Fibroblast of villous mesenchyme (primary cell): ENCODE measurements at regions not wholly inside any gene's neighbourhood (a gene's known extent, or its start where the extent isn't known, plus 50 kb on each side); places are given as distances from the start of the nearest gene placed in this dataset.

Experiments used
- DNase-seq: peaks from one replicate; pipeline ENCODE4 v3.0.0-alpha.2; 2010; ENCODE audit warnings: low read depth
- H3K4me3 ChIP-seq: 2 replicates; pipeline ENCODE4 v1.5.1; 2011; ENCODE audit warnings: low read depth, mild to moderate bottlenecking, low read length
- TF ChIP-seq, protein P1 (sequence below): IDR thresholded peaks from 2 replicates; pipeline ENCODE4 v1.5.1; 2012; ENCODE audit warnings: low read depth, mild to moderate bottlenecking, low read length; ENCODE audit not compliant: insufficient read depth

DNA sequence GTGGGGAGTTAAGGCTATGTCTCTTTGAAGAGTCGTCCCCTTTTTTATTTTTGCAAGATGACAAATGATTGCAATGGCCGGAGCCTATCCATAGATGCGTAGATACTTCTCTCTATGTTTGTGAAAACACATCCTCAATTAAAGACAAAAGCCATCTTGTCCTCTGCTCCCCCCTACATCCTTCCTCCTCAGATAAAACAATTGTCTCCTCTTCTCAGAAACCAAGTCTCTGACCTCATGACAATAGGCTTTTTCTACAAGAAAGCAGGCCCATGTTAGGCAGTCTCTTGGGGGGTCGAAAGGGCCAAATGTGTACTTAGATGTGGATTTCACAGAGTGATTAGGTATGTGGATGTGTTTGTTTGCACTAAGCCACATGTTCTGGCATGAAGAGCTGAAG, 51.1 kb upstream of the SSTR4 start:
- no peak overlapping the region for H3K4me3 ChIP-seq
- no peak for DNase-seq
- TF ChIP-seq, protein P1, sequence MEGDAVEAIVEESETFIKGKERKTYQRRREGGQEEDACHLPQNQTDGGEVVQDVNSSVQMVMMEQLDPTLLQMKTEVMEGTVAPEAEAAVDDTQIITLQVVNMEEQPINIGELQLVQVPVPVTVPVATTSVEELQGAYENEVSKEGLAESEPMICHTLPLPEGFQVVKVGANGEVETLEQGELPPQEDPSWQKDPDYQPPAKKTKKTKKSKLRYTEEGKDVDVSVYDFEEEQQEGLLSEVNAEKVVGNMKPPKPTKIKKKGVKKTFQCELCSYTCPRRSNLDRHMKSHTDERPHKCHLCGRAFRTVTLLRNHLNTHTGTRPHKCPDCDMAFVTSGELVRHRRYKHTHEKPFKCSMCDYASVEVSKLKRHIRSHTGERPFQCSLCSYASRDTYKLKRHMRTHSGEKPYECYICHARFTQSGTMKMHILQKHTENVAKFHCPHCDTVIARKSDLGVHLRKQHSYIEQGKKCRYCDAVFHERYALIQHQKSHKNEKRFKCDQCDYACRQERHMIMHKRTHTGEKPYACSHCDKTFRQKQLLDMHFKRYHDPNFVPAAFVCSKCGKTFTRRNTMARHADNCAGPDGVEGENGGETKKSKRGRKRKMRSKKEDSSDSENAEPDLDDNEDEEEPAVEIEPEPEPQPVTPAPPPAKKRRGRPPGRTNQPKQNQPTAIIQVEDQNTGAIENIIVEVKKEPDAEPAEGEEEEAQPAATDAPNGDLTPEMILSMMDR = no peak

DNA sequence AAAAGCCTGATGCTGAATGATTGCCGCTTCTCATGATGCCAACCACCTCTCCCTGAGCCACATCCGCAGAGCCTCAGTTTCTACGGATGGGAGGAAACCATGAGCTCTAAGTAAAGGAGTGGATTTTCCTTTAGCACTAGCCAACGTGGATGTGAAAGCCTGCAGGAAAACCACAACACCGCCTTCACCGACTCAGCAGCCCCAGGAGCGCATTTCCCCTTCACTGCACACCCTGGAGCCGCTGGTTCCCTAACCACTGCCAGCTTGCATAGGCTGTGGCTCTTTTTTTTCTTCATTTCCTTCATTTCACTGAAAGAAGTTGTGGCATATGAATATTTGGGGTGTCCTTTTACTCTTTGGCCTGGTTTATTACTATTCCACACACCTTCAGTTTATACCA, 50.5 kb upstream of the SSTR4 start:
- DNase-seq = no peak
- TF ChIP-seq, protein P1 = no peak

DNA sequence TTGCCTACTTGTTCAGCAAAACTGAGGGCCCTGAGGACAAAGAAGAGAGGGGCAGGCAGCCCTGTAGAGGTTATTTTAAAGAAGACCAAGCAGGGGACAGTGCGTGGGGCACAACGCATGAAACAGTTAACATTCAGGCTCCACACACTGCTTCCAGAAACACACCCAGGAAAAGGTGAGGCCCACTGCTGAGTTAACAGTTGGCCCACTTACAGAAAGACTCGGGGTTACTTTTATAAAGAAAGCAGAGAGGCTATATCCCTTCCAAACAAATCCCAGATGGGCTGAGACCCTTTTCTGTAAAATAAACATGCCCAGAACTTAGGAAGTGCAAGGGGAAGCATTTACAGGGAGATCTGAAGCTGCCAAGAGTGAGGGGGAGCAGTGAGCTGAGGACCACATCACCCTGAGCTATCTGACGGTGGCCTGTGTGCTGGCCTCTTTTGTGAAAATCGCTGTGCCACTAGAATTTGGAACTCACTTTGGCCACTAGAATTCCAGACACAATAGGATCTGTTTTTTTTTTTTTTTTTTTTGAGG, 49.8 kb upstream of the SSTR4 start:
- H3K4me3 ChIP-seq = no peak overlapping the region
- no peak for DNase-seq
- TF ChIP-seq, protein P1 = no peak

More for the DNA sequence above, 50.5 kb upstream of the SSTR4 start:
- no peak overlapping the region for H3K4me3 ChIP-seq
